RWPE2 (cell line): ENCODE measurements at regions not wholly inside any gene's neighbourhood (a gene's known extent, or its start where the extent isn't known, plus 50 kb on each side); places are given as distances from the start of the nearest gene placed in this dataset.
"Not testable (repeated sequence)": the region's sequence is repeated elsewhere in the genome, so short reads cannot be mapped to it uniquely, and the experiment has no call there.

Source experiments
- ATAC-seq: fragments of 200-7000 bp; cut with Tn5 transposase; 3 replicates; pipeline ENCODE4 v1.9.1; 2021; ENCODE audit warnings: low read depth
- DNase-seq: peaks from one replicate; pipeline ENCODE4 v3.0.0-alpha.2; 2020; ENCODE audit warnings: low spot score
- H3K27ac ChIP-seq: fragments of 450-650 bp; 2 replicates; pipeline ENCODE4 v1.5.1; 2017; ENCODE audit warnings: mild to moderate bottlenecking; ENCODE audit not compliant: poor library complexity, severe bottlenecking
- H3K27me3 ChIP-seq: fragments of 250-450 bp; sonication (Bioruptor Pico); 2 replicates; pipeline ENCODE4 v1.5.1; 2021; ENCODE audit warnings: mild to moderate bottlenecking, moderate library complexity; ENCODE audit not compliant: insufficient read depth, poor library complexity, severe bottlenecking
- H3K36me3 ChIP-seq: fragments of 250-450 bp; sonication (Bioruptor Pico); 2 replicates; pipeline ENCODE4 v1.5.1; 2020; ENCODE audit warnings: low read depth, mild to moderate bottlenecking, moderate library complexity
- H3K4me1 ChIP-seq: fragments of 250-450 bp; sonication (Bioruptor Pico); 2 replicates; pipeline ENCODE4 v1.5.1; 2021; ENCODE audit warnings: mild to moderate bottlenecking, moderate library complexity; ENCODE audit not compliant: insufficient read depth, poor library complexity, severe bottlenecking
- H3K4me3 ChIP-seq: fragments of 250-450 bp; sonication (Bioruptor Pico); 2 replicates; pipeline ENCODE4 v1.5.1; 2021; ENCODE audit warnings: mild to moderate bottlenecking, moderate library complexity; ENCODE audit not compliant: severe bottlenecking
- H3K9me3 ChIP-seq: fragments of 250-450 bp; sonication (Bioruptor Pico); 2 replicates; pipeline ENCODE4 v1.5.1; 2021; ENCODE audit warnings: mild to moderate bottlenecking, moderate library complexity; ENCODE audit not compliant: severe bottlenecking
- TF ChIP-seq, protein P1 (sequence below): fragments of 450-650 bp; IDR thresholded peaks from one replicate; pipeline ENCODE4 v1.5.1; 2017; ENCODE audit warnings: mild to moderate bottlenecking, moderate library complexity; ENCODE audit not compliant: poor library complexity, severe bottlenecking

DNA sequence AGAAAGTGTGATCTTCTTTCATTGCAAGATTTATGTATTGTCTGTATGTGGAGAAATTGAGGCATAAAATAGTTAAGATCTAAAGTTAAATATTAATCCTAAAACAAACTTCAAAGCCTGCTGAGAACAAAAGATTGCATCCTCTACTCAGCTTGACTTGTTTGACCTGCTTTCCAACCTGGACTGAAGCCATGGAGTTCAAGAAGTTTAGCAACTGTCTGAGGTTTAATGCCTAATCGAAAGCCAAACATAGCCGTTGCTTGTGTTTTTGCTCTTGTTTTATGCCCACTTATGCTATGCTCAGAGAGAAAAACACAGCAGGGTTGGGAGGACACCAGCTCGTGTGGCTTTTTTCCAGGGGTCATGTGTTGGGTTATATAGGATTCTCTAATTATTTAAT is 135.6 kb downstream of the NUFIP1 start:
- no peak overlapping the region for H3K27ac ChIP-seq
- TF ChIP-seq, protein P1, sequence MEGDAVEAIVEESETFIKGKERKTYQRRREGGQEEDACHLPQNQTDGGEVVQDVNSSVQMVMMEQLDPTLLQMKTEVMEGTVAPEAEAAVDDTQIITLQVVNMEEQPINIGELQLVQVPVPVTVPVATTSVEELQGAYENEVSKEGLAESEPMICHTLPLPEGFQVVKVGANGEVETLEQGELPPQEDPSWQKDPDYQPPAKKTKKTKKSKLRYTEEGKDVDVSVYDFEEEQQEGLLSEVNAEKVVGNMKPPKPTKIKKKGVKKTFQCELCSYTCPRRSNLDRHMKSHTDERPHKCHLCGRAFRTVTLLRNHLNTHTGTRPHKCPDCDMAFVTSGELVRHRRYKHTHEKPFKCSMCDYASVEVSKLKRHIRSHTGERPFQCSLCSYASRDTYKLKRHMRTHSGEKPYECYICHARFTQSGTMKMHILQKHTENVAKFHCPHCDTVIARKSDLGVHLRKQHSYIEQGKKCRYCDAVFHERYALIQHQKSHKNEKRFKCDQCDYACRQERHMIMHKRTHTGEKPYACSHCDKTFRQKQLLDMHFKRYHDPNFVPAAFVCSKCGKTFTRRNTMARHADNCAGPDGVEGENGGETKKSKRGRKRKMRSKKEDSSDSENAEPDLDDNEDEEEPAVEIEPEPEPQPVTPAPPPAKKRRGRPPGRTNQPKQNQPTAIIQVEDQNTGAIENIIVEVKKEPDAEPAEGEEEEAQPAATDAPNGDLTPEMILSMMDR = no peak
- H3K4me3 ChIP-seq = no peak overlapping the region
- DNase-seq (no peak), ATAC-seq (no peak)
- no peaks in the 10 kb centered on the region for H3K27me3 ChIP-seq
- H3K4me1 ChIP-seq = peaks cover 11% of the 10 kb centered on the region
- H3K36me3 ChIP-seq = no peaks in the 10 kb centered on the region
- H3K9me3 ChIP-seq = no peaks in the 10 kb centered on the region

DNA sequence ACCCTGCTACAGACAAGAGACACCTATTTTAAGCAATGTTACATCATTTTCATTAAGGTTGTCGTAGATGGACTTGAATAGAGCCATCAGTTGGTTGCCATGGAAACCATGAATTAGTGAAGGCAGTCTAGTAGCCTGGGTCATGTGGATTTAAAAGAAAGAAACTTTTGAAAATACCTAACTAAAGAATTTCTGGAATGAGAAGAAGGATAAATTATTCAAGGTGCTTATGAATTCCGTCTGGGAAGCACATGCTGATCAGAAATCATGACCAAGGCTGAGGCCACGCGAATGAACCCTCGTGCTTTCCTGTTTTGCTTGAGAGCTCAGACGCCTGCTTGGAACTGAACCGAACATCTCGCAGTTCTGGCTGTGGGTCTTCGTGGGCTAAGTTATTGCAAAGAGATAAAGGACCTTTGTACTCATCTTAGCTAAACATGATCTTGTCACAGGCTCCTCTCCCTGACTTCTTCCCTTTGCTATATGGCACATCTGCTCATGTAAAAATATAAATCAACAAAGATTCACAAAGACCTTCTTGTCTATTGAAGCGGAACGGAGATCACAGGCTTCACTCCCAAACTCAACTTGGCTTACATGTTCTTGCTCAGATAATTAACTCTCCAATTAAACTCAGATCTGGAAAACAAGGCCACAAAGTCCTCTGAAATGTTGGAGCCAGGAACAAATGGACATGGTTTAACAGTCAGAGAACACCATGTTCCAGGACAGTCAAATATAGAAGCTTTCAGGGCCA is 140.2 kb downstream of the NUFIP1 start:
- no peak for DNase-seq
- Histone ChIP-seq H3K27ac (no peak overlapping the region), H3K4me1 (peaks cover 13% of the 10 kb centered on the region), H3K9me3 (no peaks in the 10 kb centered on the region), H3K27me3 (no peaks in the 10 kb centered on the region), H3K36me3 (no peaks in the 10 kb centered on the region), H3K4me3 (no peak overlapping the region)
- no peak for ATAC-seq
- TF ChIP-seq, protein P1 = no peak

DNA sequence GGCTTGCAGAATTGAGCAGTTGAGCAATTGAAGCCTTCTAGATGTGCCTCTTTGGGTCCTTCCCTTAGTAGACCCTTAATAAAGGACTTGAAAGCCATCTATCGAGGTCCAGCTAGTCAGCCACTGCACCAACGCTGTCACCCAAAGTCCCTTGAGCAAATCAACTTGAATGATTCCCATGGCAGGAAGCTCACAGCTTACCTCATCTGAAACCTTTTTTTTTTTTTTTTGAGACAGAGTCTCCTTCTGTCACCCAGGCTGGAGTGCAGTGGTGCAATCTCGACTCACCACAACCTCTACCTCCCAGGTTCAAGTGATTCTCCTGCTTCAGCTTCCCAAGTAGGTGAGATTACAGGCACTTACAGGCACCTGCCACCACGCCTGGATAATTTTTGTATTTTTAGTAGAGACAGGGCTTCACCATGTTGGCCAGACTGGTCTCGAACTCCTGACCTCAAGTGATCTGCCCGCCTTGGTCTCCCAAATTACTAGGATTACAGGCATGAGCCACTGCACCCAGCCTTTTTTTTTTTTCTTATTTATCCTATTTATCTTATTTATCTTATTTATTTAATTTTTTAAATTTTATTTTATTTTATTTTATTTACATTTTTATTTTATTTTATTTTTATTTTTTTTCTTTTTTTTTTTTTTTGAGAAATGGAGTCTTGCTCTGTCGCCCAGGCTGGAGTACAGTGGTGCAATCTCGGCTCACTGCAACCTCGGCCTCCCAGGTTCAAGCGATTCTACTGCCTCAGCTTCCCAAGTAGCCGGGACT is 143.8 kb downstream of the NUFIP1 start:
- ATAC-seq, H3K4me3 ChIP-seq, H3K9me3 ChIP-seq, DNase-seq, H3K36me3 ChIP-seq, H3K27ac ChIP-seq, H3K27me3 ChIP-seq: not testable (repeated sequence)
- H3K4me1 ChIP-seq = peaks cover 16% of the 10 kb centered on the region

DNA sequence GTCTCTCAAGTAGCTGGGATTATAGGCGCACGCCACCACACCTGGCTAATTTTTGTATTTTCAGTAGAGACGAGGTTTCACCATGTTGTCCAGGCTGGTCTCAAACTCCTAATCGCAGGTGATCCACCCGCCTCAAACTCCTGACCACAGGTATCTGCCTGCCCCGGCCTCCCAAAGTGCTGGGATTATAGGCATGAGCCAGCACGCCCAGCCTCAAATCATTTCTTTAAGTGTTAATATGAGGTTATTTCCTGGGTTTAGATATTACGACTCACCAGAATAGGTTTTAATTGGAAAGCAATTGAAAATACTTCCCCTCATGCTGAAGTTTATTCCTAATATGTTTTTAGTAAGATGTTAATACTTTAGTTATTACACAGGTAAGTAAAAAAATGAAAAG is 144.5 kb downstream of the NUFIP1 start:
- Histone ChIP-seq H3K4me3 (no peak overlapping the region), H3K36me3 (no peaks in the 10 kb centered on the region), H3K9me3 (no peaks in the 10 kb centered on the region), H3K27me3 (no peaks in the 10 kb centered on the region), H3K27ac (no peak overlapping the region), H3K4me1 (peaks cover 16% of the 10 kb centered on the region)
- TF ChIP-seq, protein P1 = no peak
- ATAC-seq (no peak), DNase-seq (no peak)

DNA sequence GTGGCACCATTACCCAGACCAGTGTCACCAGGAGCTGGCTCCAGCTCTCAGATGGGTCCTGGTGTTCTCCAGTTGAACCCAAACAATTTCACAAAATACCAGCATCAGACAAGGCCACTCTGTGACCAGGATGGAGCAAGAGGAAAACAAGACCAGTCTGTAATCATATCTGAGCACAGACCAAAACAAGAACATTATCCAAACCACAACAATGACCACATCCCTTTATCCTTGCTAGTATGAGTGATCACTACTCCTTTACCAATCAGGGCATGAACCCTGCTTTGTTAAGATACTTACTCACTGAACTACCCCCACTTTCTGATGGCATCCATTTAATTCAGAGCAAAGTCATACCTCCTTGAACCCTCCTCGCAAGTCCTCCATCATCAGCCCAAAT is 145.9 kb downstream of the NUFIP1 start:
- Histone ChIP-seq H3K36me3 (no peaks in the 10 kb centered on the region), H3K4me1 (peaks cover 16% of the 10 kb centered on the region), H3K27me3 (no peaks in the 10 kb centered on the region), H3K9me3 (no peaks in the 10 kb centered on the region), H3K4me3 (no peak overlapping the region), H3K27ac (no peak overlapping the region)
- TF ChIP-seq, protein P1 = no peak
- no peak for ATAC-seq
- DNase-seq = no peak
